Loucy (cell line): ENCODE measurements at regions not wholly inside any gene's neighbourhood (a gene's known extent, or its start where the extent isn't known, plus 50 kb on each side); places are given as distances from the start of the nearest gene placed in this dataset.

Experiments used
- H2AFZ ChIP-seq: fragments of 200-600 bp; sonication (generic); 2 replicates; pipeline ENCODE4 v1.6.0; 2016; ENCODE audit warnings: antibody characterized with exemption, mild to moderate bottlenecking, low read length, moderate library complexity
- H3F3A ChIP-seq: fragments of 200-600 bp; 2 replicates; pipeline ENCODE4 v1.6.0; 2016; ENCODE audit warnings: antibody characterized with exemption, low read depth, mild to moderate bottlenecking
- H3K27me3 ChIP-seq: fragments of 200-600 bp; sonication (generic); 2 replicates; pipeline ENCODE4 v1.6.1; 2014; ENCODE audit warnings: low read length, mild to moderate bottlenecking; ENCODE audit not compliant: insufficient read depth, poor library complexity, severe bottlenecking
- H3K36me3 ChIP-seq: fragments of 200-600 bp; sonication (generic); 2 replicates; pipeline ENCODE4 v1.6.1; 2016; ENCODE audit warnings: low read length; ENCODE audit not compliant: insufficient read depth
- H3K4me1 ChIP-seq: fragments of 200-600 bp; sonication (generic); 2 replicates; pipeline ENCODE4 v1.5.1; 2014; ENCODE audit warnings: low read length, mild to moderate bottlenecking; ENCODE audit not compliant: insufficient read depth, poor library complexity, severe bottlenecking
- H3K4me2 ChIP-seq: fragments of 200-600 bp; sonication (generic); 2 replicates; pipeline ENCODE4 v1.6.0; 2014; ENCODE audit warnings: antibody characterized with exemption, low read length, low read depth, mild to moderate bottlenecking; ENCODE audit not compliant: poor library complexity, severe bottlenecking
- H3K4me3 ChIP-seq: fragments of 200-600 bp; sonication (generic); 2 replicates; pipeline ENCODE4 v1.5.1; 2014; ENCODE audit warnings: low read length, mild to moderate bottlenecking, mixed read lengths; ENCODE audit not compliant: poor library complexity, severe bottlenecking
- H3K79me2 ChIP-seq: fragments of 200-600 bp; sonication (generic); 2 replicates; pipeline ENCODE4 v1.6.1; 2014; ENCODE audit warnings: low read length; ENCODE audit not compliant: insufficient read depth
- H3K9ac ChIP-seq: fragments of 200-600 bp; sonication (generic); 2 replicates; pipeline ENCODE4 v1.6.0; 2014; ENCODE audit warnings: mild to moderate bottlenecking, low read depth, low read length, moderate library complexity; ENCODE audit not compliant: poor library complexity, severe bottlenecking
- H3K9me2 ChIP-seq: fragments of 200-600 bp; sonication (generic); replicated peaks from 2 replicates; pipeline ENCODE4 v1.6.1; 2016; ENCODE audit warnings: low read depth, low read length, mixed read lengths
- H3K9me3 ChIP-seq: fragments of 200-600 bp; sonication (generic); 2 replicates; pipeline ENCODE4 v1.6.1; 2014; ENCODE audit warnings: mild to moderate bottlenecking, antibody characterized with exemption, low read length, low read depth; ENCODE audit not compliant: insufficient read depth
- H4K20me1 ChIP-seq: fragments of 200-600 bp; sonication (generic); 2 replicates; pipeline ENCODE4 v1.6.0; 2014; ENCODE audit warnings: antibody characterized with exemption, low read length, mild to moderate bottlenecking; ENCODE audit not compliant: insufficient read depth, poor library complexity, severe bottlenecking
- CTCF ChIP-seq: fragments of 200-600 bp; sonication (generic); conservative IDR thresholded peaks from 2 replicates; pipeline ENCODE4 v1.5.1; 2014; ENCODE audit warnings: mild to moderate bottlenecking, antibody characterized with exemption, low read length
- EZH2phosphoT487 ChIP-seq: fragments of 200-600 bp; IDR thresholded peaks from 2 replicates; pipeline ENCODE4 v1.6.1; 2018; ENCODE audit warnings: antibody characterized with exemption, mild to moderate bottlenecking, moderate library complexity, borderline replicate concordance

- H3K9me2 ChIP-seq, result no peaks in the 10 kb centered on the region
- no peaks in the 10 kb centered on the region for H3K27me3 ChIP-seq
Observed at GRCh38 chr3:10672422-10672821, 143.6 kb upstream of the SLC6A11 start.

GRCh38 chr3:10674578-10674977 is 141.4 kb upstream of the SLC6A11 start:
- Histone ChIP-seq H3K9ac (no peak overlapping the region), H3K36me3 (no peaks in the 10 kb centered on the region), H2AFZ (no peak overlapping the region), H3K79me2 (no peaks in the 10 kb centered on the region), H3K9me3 (no peaks in the 10 kb centered on the region), H3K9me2 (no peaks in the 10 kb centered on the region), H3F3A (no peaks in the 10 kb centered on the region), H3K27me3 (no peaks in the 10 kb centered on the region), H4K20me1 (no peaks in the 10 kb centered on the region), H3K4me3 (no peak overlapping the region), H3K4me2 (no peak overlapping the region), H3K4me1 (no peaks in the 10 kb centered on the region)
- no peak for TF ChIP-seq CTCF
- TF ChIP-seq EZH2phosphoT487, result no peak

More at GRCh38 chr3:10672422-10672821, 143.6 kb upstream of the SLC6A11 start:
- Histone ChIP-seq H3K4me1 (no peaks in the 10 kb centered on the region), H3F3A (no peaks in the 10 kb centered on the region), H3K79me2 (no peaks in the 10 kb centered on the region), H3K9me3 (no peaks in the 10 kb centered on the region), H2AFZ (no peak overlapping the region), H3K36me3 (no peaks in the 10 kb centered on the region), H3K9ac (no peak overlapping the region), H4K20me1 (no peaks in the 10 kb centered on the region), H3K4me3 (no peak overlapping the region), H3K4me2 (no peak overlapping the region)
- no peak for TF ChIP-seq EZH2phosphoT487
- TF ChIP-seq CTCF, result no peak

GRCh38 chr3:10676905-10677304 is 139.1 kb upstream of the SLC6A11 start:
- no peaks in the 10 kb centered on the region for H3F3A ChIP-seq
- no peaks in the 10 kb centered on the region for H3K79me2 ChIP-seq
- no peaks in the 10 kb centered on the region for H3K9me3 ChIP-seq
- H3K36me3 ChIP-seq, result no peaks in the 10 kb centered on the region
- H3K9ac ChIP-seq, result no peak overlapping the region
- no peak for TF ChIP-seq EZH2phosphoT487
- TF ChIP-seq CTCF, result no peak
- H2AFZ ChIP-seq, result no peak overlapping the region
- H3K4me3 ChIP-seq, result no peak overlapping the region
- no peaks in the 10 kb centered on the region for H3K27me3 ChIP-seq
- H4K20me1 ChIP-seq, result no peaks in the 10 kb centered on the region
- H3K9me2 ChIP-seq, result no peaks in the 10 kb centered on the region
- no peak overlapping the region for H3K4me2 ChIP-seq
- H3K4me1 ChIP-seq, result no peaks in the 10 kb centered on the region
